Brain microvascular endothelial cell (primary cell): ENCODE measurements at regions not wholly inside any gene's neighbourhood (a gene's known extent, or its start where the extent isn't known, plus 50 kb on each side); places are given as distances from the start of the nearest gene placed in this dataset.

ENCODE experiments used
- DNase-seq: peaks from one replicate; pipeline ENCODE4 v3.0.0-alpha.2; 2020
- H3K27ac ChIP-seq: fragments of 250-450 bp; sonication (Bioruptor Pico); 2 replicates; pipeline ENCODE4 v1.5.1; 2020; ENCODE audit warnings: mild to moderate bottlenecking, moderate library complexity
- H3K27me3 ChIP-seq: fragments of 250-450 bp; sonication (Bioruptor Pico); replicated peaks from 2 replicates; pipeline ENCODE4 v1.5.1; 2020; ENCODE audit warnings: mild to moderate bottlenecking
- H3K36me3 ChIP-seq: fragments of 250-450 bp; sonication (Bioruptor Pico); replicated peaks from 2 replicates; pipeline ENCODE4 v1.5.1; 2020; ENCODE audit warnings: mild to moderate bottlenecking
- H3K4me3 ChIP-seq: 2 replicates; pipeline ENCODE4 v1.5.1; 2011; ENCODE audit warnings: low read depth, mild to moderate bottlenecking, control low read depth, low read length, moderate library complexity
- CTCF ChIP-seq: IDR thresholded peaks from 2 replicates; pipeline ENCODE4 v1.5.1; 2011; ENCODE audit warnings: low read depth, mild to moderate bottlenecking, moderate library complexity, low read length, control low read depth, inconsistent platforms; ENCODE audit errors: missing control alignments
- in situ Hi-C: cut with HindIII; loops from 2 replicates; pipeline ENCODE4 v1.10.0; 2017; ENCODE audit warnings: low sequenced_read_pairs, low pct_ligation_motif_present

DNA sequence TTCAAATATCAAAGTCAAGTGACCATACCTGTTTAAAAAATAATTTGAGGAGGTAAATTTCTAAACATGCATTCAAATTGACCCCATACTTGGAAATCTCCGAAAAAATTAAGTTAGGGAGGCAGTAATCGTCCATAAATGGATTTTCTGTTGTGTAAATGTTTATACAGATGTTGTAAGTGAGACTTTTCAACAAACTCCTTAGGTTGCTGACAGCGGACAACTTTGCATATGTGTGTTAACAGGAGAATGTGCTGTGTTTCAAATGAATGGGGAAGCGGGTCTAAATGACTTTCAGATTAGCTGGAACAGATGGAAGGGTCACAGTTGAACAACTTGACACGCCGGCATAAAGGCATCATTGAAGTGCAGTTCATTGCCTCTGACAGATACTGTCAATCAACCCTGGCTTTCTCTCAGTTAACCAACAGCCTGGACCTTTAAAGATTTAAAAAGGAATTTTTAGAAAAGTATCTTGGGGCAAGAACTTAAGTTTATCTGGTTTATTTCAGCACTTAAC is 98.2 kb upstream of the DBX1 start:
- Histone ChIP-seq H3K36me3 (no peaks in the 10 kb centered on the region), H3K27ac (no peak overlapping the region), H3K27me3 (peaks cover 2% of the 10 kb centered on the region), H3K4me3 (no peak overlapping the region)
- in situ Hi-C loops, result no loop called here
- no peak for TF ChIP-seq CTCF
- no peak for DNase-seq

DNA sequence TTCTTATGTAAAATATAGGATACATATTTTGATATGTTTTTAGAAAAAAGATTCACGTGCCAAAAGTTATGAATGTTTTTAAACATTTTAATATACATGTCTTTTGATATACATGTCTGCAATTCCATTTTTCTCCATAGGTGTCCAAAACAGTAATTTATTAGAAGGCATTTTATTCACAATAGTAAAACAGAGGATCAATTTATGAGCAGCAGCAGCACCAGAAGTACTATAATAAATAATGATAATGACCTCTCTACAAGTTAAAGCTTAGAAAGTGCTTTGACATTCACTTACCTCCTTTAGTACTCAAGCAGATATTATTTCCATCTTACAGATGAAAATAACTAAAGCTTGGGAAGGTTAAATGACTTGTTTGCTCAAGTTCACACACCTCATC is 96.7 kb upstream of the DBX1 start:
- TF ChIP-seq CTCF, result no peak
- DNase-seq, result no peak
- in situ Hi-C loops, result no loop called here
- Histone ChIP-seq H3K36me3 (no peaks in the 10 kb centered on the region), H3K4me3 (no peak overlapping the region), H3K27me3 (peaks cover 4% of the 10 kb centered on the region), H3K27ac (no peak overlapping the region)

DNA sequence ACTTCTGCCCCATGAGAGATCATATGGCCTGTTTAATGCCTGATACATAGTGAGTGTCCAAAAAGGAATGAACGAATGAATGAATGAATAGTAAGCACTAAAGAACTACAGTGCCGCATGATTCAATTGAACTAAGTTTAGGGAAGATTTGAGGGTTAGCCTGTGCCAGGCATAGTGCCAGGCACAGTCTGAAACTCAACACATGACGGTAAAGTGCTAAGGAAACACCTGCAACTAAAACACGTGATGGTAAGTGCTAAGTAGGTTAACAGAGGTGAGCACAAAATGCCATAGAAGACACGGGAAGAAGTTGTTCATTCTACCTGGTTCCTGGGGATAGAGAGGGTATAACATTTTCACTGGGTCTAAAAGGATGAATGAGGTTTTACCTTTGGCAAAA is 93.5 kb upstream of the DBX1 start:
- DNase-seq, result no peak
- no peak for TF ChIP-seq CTCF
- peaks cover 4% of the 10 kb centered on the region for H3K27me3 ChIP-seq
- no peak overlapping the region for H3K4me3 ChIP-seq
- no peak overlapping the region for H3K27ac ChIP-seq
- no peaks in the 10 kb centered on the region for H3K36me3 ChIP-seq
- in situ Hi-C loops, result no loop called here

DNA sequence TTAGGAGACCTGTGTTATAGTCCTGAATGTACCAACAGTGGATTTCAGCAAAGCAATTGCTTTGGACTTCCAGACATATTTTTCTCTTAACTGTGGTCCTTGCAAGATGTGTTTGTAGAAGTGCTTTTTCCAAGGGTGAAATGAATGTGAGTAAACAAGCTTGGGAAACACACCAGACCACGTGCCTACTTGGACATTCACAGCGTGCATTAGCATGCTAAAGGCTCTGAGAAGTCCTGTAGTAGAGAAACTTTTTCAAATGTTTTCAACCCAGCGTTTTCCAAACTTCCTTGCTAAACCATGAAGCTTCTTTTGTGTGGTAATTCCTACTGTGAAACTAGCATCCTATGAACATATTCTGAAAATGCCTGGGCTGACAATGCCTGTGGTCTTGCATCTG is 91.2 kb upstream of the DBX1 start:
- in situ Hi-C loops, result no loop called here
- Histone ChIP-seq H3K27ac (no peak overlapping the region), H3K27me3 (peaks cover 1% of the 10 kb centered on the region), H3K4me3 (no peak overlapping the region), H3K36me3 (no peaks in the 10 kb centered on the region)
- DNase-seq, result no peak
- no peak for TF ChIP-seq CTCF

DNA sequence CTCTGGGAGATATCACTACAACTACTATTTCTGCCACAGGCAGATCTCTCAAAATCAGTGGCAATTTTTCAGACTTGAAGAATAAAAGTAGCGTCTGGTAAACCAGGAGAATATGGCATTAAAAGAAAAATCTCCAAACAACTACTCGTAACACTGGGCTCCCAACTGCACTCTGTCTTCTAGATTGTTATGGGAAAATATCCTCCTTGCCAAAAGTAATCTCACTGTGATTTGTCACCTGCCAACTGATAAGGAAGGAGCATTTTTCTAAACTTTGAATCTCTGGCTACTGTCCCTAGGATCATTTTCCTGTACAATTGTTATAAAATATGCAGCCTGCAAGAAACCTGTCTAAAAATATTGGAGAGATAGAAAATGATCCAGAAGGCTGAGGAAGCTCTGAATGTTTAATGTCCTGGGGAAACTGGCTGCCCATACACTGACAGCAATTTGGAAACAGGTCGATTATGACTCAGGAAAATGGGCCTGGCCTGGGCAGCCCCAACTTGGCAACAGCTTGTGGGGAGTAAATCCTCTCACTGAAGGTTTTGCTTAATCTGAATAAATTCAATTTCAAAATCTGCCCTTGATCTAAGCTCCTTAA is 90.5 kb upstream of the DBX1 start:
- in situ Hi-C loops, result no loop called here
- no peak for TF ChIP-seq CTCF
- DNase-seq, result no peak
- Histone ChIP-seq H3K27ac (no peak overlapping the region), H3K4me3 (no peak overlapping the region), H3K27me3 (peaks cover 1% of the 10 kb centered on the region), H3K36me3 (no peaks in the 10 kb centered on the region)

GRCh38 chr11:20249796-20250195 is 89.5 kb upstream of the DBX1 start:
- in situ Hi-C loops, result no loop called here
- peaks cover 1% of the 10 kb centered on the region for H3K27me3 ChIP-seq
- no peak overlapping the region for H3K4me3 ChIP-seq
- no peak for DNase-seq
- H3K36me3 ChIP-seq, result no peaks in the 10 kb centered on the region
- no peak overlapping the region for H3K27ac ChIP-seq
- no peak for TF ChIP-seq CTCF
